Middle frontal gyrus (tissue), 1 donor: ENCODE measurements at regions not wholly inside any gene's neighbourhood (a gene's known extent, or its start where the extent isn't known, plus 50 kb on each side); places are given as distances from the start of the nearest gene placed in this dataset.

Experiments used
- DNase-seq: peaks from one replicate; pipeline ENCODE4 v3.0.0-alpha.2; 2015; ENCODE audit warnings: low spot score; ENCODE audit errors: extremely low spot score

DNA sequence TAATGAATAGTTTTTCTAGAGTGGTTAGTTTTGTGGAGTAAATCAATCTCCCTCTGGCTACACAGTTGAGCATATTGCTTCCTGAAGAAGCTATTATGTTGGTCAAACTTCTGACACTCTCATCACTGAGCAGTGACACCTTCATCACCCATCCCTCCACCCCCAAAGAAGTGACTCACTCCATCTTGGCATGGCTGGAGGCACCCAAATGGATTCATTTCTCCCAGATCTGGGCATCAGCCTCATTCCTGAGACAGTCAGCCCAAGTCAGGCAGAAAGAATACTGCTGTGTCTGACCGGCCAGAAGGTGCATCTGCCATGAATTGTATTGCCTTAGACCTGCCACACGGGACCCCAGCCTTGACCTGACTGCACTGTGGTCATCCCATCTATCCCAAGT lies 117.0 kb upstream of the HABP2 start:
- DNase-seq: no peak

DNA sequence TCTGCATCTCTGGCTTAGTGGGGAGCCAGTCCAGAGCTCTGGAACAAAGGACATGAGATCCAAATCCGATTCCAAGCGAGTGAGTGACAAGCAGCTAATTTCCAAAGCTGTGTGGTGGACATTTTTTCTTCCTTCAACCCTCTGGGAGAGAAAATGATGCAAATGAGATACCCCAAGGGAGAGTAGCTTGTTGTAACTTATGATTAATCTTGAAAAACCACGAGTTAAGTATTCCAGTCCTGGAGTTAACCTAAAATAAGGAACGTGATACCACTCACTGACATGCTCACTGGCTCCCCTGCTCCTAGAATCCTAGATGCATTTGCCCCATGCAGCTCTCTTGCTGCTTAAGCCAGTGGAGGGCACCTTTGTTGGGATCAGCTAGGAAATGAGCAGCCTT lies 116.0 kb upstream of the HABP2 start:
- DNase-seq: no peak

DNA sequence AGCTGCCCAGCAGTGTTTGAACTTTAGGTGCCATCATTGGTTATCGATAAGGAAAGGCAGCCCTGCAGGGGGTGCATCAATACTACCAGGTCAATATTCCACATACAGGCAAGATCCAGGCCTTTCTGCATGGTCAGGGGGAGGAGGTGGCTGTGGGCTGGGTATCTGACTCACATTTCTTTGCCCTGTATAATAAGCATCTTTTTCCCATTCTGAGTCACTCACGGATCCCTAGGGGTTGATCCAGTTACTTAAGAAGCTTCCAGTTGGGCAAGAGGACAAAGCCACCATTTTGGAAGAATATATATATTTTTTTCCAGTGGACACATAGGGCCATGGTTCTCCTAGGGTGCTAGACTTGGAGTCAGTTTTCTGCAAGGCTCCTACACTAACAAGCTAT lies 114.2 kb upstream of the HABP2 start:
- no peak for DNase-seq

DNA sequence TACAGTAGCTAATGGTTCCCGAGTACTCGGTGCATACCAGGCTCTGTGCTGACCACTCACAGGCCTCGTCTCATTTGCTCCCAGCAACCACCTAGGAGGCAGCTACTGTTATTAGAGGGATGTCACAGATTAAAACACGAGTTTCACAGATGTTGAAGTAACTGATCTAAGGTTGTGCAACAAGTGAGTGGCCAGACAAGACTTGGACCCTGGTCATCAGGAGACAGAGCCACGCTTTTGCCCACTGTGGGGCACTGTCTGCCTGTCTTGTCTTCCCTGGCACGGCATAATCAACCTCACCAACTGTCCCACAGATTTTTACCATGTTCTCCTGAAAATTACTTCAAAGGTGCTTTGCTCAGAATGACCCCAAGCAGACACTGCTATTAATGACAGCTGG lies 111.6 kb upstream of the HABP2 start:
- no peak for DNase-seq

DNA sequence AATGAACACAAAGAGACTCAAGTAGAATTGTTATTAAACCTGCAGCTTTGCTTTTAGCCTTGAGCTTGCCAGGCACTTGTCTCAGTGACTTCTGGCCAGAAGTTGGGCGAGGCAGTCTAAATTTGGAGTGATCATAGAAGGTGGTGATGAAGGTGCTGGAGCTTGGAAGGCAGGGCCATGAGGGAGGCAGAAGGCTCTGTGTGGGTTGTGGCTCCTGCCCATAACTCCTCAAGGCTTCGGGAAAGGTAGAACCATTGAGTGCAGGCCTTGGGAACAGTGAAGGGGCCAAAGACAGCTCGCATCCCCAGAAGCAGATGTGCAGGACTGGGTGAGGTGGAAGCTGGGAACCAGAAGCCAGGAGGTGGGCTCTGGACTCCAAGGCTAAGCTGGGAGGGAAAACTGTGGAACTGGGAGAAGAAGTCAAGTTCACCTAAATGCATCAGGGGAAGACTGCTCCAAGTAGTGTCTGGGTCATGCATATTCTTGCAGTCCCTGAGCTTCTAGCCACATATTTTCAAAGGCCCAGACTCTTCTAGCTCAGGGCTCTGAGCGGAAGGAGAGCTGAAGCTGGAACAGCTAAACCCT lies 111.1 kb upstream of the HABP2 start:
- no peak for DNase-seq

DNA sequence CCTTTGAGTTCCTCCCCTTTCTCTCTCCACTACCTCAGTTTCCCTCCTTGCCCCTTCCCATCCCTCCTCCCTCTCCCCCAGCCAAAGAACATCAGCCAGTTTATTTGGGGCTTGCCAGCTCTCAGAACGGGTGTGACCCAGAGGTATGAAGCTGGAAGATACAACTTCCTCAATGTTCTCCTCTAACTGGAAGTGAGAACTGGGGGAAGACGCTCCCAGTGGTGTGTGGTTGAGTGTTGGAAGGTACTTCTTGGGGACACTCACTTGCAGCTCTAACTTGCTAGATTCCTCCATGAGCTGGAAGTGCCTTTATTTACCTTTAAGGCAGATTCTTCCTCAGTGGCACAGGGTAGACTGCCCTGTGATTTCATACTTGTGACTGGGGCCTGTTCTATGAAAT lies 110.5 kb upstream of the HABP2 start:
- no peak for DNase-seq

DNA sequence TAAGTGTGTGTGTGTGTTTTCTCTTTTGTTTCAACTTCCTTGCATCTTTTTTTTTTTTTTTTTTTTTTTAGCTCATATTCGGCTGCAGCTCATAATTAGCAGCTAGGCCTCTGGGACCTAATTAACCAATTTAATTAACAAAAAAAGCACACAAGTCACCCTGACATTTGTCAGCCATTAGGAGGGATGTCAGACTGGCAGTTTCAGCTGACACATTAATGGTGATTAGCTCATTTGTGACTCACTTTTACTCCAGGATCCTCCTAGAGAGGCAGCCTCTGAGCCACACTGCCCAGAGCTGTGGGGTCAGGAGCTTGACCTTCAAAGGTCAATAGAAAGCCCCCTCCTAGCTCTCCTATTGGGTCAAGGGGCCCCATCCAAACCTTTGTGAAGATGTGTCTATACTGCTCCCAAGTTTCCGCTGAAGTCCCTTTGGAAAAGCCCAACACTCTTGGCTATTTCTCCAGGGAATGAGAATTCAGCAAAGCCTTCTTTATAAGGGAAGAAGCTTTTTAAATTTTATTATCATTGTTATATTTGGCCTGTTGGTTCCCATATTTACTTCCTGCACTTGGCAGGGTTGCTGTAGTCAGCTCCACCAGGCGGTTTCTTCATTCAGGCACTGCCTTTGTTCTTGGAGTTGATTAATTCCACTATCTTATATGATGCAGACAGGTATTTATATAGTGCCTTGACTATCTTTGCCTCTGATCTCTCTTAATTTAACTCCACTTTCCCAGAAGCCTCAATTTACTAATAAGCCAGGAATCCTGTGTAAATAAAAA lies 109.5 kb upstream of the HABP2 start:
- DNase-seq: no peak

DNA sequence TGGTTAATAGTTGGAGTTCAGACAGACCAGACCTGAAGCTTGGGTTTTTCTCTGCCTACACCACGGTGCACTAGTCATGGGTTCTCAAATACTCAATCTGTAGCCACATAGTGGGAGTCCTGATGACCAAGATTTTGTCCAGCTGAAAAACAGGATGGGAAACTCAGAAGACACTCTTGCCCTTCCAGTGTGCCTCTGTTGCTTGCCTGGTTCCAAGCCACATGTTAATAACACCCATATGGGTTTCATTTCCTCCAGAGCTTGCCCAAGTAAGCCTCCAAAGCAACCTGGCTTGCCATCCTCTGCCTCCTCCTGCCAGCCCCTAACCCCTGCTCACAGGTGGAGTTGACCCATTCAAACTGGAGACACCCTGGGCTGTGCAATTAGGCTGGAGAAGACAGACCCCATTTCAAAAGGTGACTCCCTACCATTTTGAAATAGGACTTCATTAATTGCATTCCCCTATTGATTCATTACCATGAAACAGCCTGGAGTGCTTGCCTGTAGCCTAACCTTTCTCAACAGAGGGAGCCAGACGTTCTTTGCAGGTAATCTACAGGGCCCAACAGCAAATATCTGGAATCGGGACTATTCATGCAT lies 108.0 kb upstream of the HABP2 start:
- DNase-seq: no peak

DNA sequence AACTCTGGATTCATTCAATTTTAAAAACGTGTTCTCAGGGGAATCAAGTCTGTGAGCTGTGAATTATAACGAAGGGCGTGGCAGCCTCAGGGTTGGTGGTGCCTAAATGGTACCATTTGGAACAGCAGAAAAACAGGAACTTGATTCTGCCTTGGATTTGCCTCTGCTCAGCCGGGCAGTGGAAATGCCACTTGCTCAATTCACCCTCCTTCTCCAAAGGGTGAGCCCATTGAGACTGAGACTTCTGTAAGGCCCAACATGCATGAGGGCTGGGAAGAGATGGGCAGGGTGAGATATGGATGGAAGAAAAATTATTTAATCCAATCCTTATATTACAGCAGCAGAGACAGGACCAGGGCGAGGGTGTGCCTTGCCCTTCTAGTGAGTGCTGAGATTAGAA lies 107.1 kb upstream of the HABP2 start:
- no peak for DNase-seq

DNA sequence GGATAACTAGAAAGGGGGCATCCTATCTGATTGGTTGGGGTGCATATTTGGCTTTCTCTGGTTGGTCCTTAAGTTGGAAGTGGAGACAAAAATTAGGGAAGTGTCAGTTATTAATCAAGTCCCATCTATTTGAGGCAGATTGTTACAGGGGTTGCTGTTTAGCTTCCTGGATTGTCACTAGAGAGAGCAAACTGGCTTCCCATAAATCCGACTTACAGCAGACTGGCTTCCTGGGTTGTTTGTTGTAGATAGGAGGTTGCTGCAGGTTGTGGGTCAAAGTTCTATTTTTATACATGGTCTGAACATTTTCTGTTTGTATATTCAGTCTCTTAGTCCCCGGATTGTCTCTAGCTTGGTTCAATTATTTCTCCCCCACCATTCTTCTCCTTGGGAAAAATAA lies 106.1 kb upstream of the HABP2 start:
- DNase-seq: no peak

DNA sequence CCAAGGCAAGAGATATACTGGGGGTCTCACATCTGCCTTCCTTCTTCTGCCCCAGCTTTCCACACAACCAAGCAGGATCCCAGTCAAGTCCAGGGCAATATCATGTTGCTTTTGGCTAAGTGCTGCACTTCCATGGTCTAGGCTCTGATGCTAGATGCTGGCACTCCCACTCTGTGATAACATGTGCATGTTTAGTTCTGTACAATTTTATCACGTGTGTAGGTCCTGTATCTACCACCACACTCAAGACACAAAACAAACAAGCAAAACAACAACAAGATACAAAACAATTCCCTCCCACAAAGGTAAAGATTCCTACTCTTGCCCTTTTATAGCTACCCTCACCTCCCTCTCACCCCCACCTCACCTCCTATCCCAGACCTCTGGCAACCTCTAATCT lies 105.6 kb upstream of the HABP2 start:
- DNase-seq: no peak

DNA sequence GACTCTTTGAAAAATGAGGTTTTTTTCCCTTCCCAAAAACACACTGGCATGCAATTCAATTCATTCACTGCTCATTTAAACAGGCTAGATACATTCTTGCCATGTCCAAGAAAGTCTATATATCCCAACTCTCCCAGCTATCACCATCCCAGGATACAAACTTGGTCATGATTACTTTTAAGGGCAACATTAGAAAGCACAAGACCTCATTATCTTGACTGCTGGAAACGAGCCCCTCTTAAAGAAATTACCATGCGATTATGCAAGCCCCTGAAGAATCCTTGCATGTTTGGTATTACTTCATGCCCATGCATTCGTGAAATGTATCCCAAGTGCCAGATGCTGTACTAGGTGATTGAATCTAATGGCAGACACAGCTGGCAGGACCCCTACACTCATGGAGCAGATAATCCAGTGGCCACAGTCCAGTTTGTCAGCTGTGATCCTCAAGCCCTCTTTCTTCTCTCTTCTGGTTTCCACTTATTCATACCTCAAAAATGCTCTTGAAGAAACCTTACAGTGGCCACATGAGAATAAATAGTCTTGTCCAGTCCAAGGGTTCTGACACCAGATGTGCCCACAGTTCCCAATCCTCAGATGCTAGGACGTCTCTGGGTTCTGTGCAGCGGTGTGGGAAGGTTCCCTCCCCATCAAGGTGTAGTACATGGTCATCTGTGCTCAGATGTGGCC lies 103.7 kb upstream of the HABP2 start:
- no peak for DNase-seq

DNA sequence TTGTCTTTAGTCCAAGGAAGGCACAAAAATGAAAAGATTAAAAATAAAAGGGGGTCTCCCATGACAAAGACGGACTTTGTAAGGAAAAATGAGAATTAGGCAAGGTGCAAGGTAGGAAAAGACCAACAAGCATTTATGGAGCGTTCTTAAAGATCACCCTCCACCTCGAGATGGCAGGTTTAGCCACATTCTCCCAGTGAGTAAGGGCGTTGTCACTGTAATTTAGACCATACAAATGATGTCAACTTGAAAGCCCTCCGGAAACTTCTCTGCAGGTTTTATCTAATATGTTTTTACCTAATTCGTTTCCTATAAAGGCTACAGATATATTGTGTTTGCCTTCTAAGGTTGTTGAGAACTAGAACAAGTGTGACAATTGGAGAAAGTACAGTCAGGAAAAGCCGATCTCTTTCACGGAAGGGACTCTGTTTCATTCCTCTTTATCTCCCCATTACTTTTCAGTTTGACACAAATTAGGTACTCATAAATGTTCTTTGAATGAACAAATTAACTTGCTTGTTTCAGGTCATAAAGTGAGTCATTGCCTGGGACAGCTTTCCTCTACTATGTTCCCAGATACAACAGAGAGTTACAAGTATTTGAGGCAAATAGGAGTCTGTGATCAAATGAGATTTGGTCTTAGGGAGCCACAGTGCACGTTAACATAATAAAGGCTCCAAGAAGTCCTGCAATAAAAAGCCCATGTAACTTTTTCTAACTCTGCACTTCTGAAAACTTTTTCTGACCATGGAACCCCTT lies 102.6 kb upstream of the HABP2 start:
- no peak for DNase-seq

DNA sequence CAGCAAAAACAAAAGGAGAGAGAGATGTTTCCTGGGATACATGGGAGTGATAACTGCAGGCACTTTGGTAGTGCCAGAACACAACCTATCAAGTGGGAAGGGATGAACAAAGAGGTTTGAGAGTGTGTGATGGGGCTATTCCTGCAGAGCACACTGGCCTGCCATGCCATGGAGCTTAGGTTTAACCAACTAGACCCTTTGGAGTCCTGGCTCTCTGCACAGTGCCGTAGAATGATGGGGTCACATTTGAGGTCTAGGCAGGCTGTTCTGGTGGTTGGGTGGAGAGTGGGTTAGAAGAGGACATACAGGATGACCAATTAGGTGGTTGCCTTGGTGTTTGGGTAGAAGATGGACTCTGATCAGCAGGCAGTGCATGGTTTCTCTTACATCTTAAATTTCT lies 101.9 kb upstream of the HABP2 start:
- DNase-seq: no peak

DNA sequence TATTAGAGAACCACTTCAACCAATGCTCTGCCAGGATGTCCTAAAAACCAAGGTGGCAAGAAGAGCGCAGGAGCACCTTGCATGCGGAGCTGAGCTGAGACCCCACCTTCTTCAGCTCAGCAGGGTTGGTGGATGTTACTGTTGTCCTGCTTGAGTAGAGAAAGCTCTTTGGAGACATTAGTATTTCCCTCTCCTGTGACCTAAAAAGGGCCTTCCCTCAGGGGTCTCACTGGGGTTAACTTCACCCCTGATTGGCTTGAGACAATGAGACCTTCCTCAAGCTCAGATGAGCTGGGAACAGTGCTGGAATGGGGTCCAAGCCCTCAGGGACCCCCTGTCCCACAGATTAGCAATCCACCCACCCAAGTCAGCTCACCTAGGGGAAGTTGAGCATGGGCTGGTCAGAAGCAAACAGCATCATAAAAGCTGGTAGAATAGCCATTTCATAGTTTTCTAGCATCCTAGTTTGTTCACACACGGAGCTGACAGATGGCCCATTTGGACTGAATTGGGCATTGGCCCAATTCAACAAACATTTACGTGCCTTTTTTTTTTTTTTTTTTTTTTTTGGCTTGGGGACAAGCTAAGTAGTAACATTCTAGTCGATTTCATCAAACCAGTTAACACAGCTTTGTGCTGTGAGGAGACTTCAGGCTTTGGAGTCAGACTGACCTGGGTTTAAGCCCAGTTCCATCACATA lies 100.6 kb upstream of the HABP2 start:
- DNase-seq: no peak

DNA sequence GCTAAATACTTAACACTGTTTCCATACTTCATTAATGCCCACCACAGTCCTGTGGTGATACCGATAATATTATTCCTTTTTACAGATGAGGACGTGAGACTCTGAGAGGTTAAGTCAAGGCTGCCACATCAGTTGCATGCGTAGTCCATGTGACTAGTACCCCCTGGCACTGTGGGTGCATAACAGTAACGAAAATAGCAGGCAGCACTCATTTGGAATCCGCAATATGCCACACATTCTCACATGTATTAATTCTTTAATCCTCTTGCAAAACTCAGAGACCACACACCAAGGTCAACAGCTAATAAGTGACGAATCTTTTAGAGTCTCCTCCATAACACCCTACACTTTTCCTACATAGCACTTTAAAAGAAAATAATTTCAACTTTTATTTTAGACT lies 99.5 kb upstream of the HABP2 start:
- DNase-seq: no peak

DNA sequence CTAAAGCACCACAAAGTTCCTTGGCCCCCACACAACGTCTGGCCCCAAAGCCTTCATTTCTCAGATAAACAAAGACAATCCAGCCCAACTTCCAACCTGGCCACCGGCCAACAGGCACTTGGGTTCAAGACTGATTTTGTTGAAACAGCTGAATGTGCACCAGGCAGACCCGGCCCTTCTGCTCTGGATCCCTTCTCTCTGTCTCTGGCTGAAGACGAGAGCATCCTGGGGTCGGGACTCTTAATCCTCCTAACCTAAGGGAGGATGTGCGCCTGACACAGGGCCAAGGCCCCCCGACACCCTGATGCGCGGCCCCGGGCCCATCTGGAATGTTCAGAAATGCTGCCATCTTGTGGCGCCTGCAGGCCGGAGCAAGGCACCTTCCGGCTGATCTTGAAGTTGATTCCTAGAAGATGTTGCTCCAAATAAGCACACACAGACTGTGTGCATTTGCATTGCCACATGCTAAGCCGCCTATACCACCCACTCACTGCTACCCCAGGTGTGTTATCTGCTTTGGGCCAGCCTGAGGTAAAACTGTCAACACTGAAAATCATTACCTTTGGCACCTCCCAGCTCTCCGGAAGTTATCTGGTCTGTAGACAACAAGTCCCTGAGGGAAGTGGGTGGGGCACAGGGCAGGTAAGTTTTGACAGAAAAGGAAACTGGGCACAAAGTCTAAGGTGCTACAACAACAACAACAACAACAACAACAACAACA lies 98.4 kb upstream of the HABP2 start:
- DNase-seq: no peak

DNA sequence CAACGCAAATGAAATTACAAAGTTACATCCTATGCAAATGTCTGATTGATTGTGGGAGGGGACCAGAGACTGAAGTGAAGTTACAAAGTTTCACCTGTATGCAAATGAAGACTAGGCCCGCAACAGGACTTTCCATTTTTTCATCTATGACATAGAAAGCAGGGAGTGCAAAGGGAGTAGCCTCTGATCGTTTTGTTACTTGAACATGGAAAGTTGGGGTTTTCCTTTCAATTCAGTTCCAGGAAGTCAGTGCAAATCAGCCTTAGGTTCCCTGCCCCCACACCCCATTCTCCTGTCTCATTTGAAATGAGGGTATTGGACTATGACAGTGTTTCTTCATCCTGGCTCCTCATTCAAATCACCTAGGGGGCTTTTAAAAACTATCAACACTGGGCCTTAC lies 96.9 kb upstream of the HABP2 start:
- DNase-seq: no peak

DNA sequence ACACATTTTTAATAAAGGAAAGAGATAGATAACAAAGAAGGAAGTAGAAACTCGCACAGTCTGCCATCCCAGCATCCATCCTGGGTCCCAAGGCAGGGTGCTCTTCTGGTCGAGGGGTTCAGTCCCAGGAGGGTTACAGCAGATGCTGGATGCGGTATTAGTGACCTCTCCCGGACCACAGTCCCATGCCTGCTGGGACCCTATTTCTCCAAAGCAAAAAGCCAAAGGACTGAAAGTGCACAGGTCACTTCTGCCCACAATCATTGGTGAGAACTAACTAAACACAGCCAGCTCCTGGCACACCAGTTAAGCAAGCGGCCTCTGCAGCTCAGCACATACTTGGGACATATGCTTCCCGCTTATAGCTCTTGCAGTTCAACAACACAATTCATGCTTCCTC lies 96.1 kb upstream of the HABP2 start:
- no peak for DNase-seq

DNA sequence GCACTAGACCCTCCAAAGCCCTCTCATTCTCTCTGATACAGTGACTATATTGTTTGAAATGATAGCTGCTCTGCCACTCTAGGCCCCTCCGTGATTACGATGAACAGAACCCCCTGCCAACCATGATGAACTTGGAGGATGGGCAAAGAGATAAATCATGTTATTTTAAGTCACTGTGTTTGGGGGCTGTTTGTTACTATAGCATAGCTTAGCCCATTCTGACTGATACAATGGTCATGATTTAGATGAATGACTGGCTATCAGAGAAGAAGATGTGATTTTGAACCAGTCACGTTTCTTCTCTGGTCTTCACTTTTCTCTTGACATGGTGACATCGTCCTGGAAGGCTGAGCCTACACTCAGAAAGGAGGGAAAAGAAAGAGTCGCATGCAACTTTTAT lies 95.4 kb upstream of the HABP2 start:
- no peak for DNase-seq
